ENCODE measurements at regions not wholly inside any gene's neighbourhood (a gene's known extent, or its start where the extent isn't known, plus 50 kb on each side); places are given as distances from the start of the nearest gene placed in this dataset.

DNA sequence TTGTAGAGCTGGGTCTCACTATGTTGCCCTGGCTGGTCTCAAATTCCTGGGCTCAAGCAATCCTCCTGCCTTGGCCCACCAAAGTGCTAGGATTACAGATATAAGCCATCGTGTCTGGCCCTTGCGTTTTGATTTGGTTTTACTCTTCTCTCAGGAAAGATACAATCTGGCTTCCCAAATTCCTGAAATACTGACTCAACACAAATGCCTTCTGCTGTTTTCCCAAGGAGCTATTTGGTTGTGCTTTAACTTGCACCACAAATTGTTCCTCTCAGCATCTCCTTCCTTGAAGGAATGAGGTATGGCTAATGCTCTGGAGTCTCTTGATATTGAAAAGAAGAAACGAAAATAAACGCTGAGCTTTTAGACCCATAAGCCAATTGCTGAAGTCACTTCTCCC lies 110.0 kb upstream of the PAX6 start:
- peaks cover 55% of the 10 kb centered on the region for H3K27me3 Mint-ChIP-seq (ENCODE audit: unreplicated experiment)
- TF ChIP-seq, protein P1, sequence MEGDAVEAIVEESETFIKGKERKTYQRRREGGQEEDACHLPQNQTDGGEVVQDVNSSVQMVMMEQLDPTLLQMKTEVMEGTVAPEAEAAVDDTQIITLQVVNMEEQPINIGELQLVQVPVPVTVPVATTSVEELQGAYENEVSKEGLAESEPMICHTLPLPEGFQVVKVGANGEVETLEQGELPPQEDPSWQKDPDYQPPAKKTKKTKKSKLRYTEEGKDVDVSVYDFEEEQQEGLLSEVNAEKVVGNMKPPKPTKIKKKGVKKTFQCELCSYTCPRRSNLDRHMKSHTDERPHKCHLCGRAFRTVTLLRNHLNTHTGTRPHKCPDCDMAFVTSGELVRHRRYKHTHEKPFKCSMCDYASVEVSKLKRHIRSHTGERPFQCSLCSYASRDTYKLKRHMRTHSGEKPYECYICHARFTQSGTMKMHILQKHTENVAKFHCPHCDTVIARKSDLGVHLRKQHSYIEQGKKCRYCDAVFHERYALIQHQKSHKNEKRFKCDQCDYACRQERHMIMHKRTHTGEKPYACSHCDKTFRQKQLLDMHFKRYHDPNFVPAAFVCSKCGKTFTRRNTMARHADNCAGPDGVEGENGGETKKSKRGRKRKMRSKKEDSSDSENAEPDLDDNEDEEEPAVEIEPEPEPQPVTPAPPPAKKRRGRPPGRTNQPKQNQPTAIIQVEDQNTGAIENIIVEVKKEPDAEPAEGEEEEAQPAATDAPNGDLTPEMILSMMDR (IDR thresholded peaks at IDR 0.05; ENCODE audit: unreplicated experiment) = no peak
- H3K9me3 Mint-ChIP-seq (ENCODE audit: low read depth, unreplicated experiment) = no peaks in the 10 kb centered on the region
- no peak for DNase-seq
- no peak overlapping the region for H3K27ac Mint-ChIP-seq (ENCODE audit: unreplicated experiment)
- CTCF ChIA-PET = no interaction called here
- no TSS peak for BruUV-seq (replicated peaks)
- no peaks in the 10 kb centered on the region for H3K4me1 Mint-ChIP-seq (ENCODE audit: low read depth, unreplicated experiment)
- intact Hi-C loops (cut with micrococcal nuclease; ENCODE audit: unreplicated experiment) = no loop called here
- H3K4me3 Mint-ChIP-seq (ENCODE audit: low read depth, unreplicated experiment) = no peak overlapping the region
- no peaks in the 10 kb centered on the region for H3K36me3 Mint-ChIP-seq (ENCODE audit: insufficient read depth, unreplicated experiment)

DNA sequence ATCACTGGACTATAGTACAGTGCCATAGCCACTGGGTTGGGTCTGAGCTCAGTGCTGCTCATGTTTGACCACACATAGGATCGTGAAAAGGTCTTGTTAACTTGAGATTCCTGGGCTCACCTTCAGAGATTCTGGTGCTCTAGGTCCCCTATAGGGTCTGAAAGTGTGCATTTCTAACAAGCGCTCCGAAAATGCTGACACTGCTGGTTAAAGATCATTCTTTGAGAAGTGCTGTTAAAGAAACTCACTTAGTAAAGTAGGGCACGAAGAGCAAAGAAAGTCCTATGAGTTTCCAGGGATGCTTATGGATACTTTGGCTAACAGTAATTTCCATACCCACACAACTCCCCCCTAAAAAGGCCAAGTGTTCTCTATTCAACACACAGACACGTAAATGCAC lies 108.1 kb upstream of the PAX6 start:
- DNase-seq = no peak
- H3K27me3 Mint-ChIP-seq (ENCODE audit: unreplicated experiment) = peaks cover 58% of the 10 kb centered on the region
- H3K36me3 Mint-ChIP-seq (ENCODE audit: insufficient read depth, unreplicated experiment) = no peaks in the 10 kb centered on the region
- H3K4me3 Mint-ChIP-seq (ENCODE audit: low read depth, unreplicated experiment) = no peak overlapping the region
- intact Hi-C loops (cut with micrococcal nuclease; ENCODE audit: unreplicated experiment) = no loop called here
- CTCF ChIA-PET = no interaction called here
- H3K9me3 Mint-ChIP-seq (ENCODE audit: low read depth, unreplicated experiment) = no peaks in the 10 kb centered on the region
- H3K4me1 Mint-ChIP-seq (ENCODE audit: low read depth, unreplicated experiment) = no peaks in the 10 kb centered on the region
- H3K27ac Mint-ChIP-seq (ENCODE audit: unreplicated experiment) = no peak overlapping the region
- no TSS peak for BruUV-seq (replicated peaks)
- TF ChIP-seq, protein P1 (IDR thresholded peaks at IDR 0.05; ENCODE audit: unreplicated experiment) = no peak

DNA sequence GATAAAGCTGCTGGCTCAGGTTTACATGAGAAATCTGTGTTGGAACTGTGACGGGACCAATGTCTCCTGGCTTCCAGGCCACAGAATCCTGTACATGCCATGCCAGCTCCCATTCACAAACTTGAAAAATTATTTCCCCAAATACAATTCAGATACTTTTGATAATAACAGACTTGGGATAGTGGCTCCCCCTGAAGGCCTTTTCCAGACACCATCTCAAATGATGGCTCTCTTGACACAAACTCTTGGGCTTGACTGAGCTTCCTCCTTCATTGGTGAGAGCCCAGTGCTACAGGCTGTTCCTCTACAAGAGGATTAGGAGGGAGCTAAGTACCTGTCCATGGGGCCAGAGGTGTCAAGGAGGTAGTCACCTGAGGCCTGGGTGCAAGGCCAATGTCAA lies 104.7 kb upstream of the PAX6 start:
- Mint-ChIP-seq H3K4me1 (ENCODE audit: low read depth, unreplicated experiment) (peaks cover 6% of the 10 kb centered on the region), H3K4me3 (ENCODE audit: low read depth, unreplicated experiment) (no peak overlapping the region), H3K27ac (ENCODE audit: unreplicated experiment) (no peak overlapping the region), H3K36me3 (ENCODE audit: insufficient read depth, unreplicated experiment) (no peaks in the 10 kb centered on the region), H3K27me3 (ENCODE audit: unreplicated experiment) (peaks cover 66% of the 10 kb centered on the region), H3K9me3 (ENCODE audit: low read depth, unreplicated experiment) (no peaks in the 10 kb centered on the region)
- BruUV-seq (replicated peaks) = no TSS peak
- TF ChIP-seq, protein P1 (IDR thresholded peaks at IDR 0.05; ENCODE audit: unreplicated experiment) = no peak
- intact Hi-C loops (cut with micrococcal nuclease; ENCODE audit: unreplicated experiment) = no loop called here
- DNase-seq = no peak
- CTCF ChIA-PET = interaction anchor here (0.7 kb wide), 1 partner anchor 13 kb away, joined by 3 read pairs; no protein-coding TSS in a partner anchor

DNA sequence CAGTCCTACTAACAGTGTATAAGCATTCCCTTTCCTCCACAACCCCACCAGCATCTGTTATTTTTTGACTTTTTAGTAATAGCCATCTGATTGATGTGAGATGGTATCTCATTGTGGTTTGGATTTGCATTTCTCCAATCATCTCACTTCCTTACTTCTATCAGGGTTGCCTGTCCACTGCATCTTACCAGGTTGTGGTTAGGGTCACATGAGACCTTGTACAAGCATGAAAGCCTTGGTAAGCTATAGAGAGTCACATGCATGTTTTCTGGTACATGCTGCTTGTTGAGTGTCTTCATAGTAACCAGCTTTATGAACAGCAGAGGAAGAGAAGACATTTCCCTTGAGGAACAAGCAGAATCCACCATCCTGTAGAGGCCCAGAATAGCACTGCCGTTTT lies 102.9 kb upstream of the PAX6 start:
- Mint-ChIP-seq H3K27me3 (ENCODE audit: unreplicated experiment) (peaks cover 53% of the 10 kb centered on the region), H3K4me1 (ENCODE audit: low read depth, unreplicated experiment) (peaks cover 8% of the 10 kb centered on the region), H3K9me3 (ENCODE audit: low read depth, unreplicated experiment) (no peaks in the 10 kb centered on the region), H3K36me3 (ENCODE audit: insufficient read depth, unreplicated experiment) (no peaks in the 10 kb centered on the region), H3K4me3 (ENCODE audit: low read depth, unreplicated experiment) (no peak overlapping the region), H3K27ac (ENCODE audit: unreplicated experiment) (no peak overlapping the region)
- CTCF ChIA-PET = interaction anchor here (0.8 kb wide), 1 partner anchor 1710 kb away, joined by 3 read pairs; no protein-coding TSS in a partner anchor
- DNase-seq = no peak
- intact Hi-C loops (cut with micrococcal nuclease; ENCODE audit: unreplicated experiment) = no loop called here
- TF ChIP-seq, protein P1 (IDR thresholded peaks at IDR 0.05; ENCODE audit: unreplicated experiment) = no peak
- BruUV-seq (replicated peaks) = no TSS peak
